Thyroid gland (tissue), 4 donors: ENCODE measurements at regions not wholly inside any gene's neighbourhood (a gene's known extent, or its start where the extent isn't known, plus 50 kb on each side); places are given as distances from the start of the nearest gene placed in this dataset.

Experiments used
- POLR2A ChIP-seq, 2 donors: fragments of 450-650 bp; IDR thresholded peaks; one replicate each; pipeline ENCODE4 v1.6.1; 2017; ENCODE audit warnings: antibody characterized with exemption in 2 of 2, mild to moderate bottlenecking in 2 of 2, moderate library complexity in 1 of 2
- TF ChIP-seq, protein P1 (sequence below), 6 experiments: fragments of 200-600 bp in 3 of 6; fragments of 450-650 bp in 3 of 6; sonication (generic) in 3 of 6; IDR thresholded peaks; one replicate each; pipeline ENCODE4 v1.5.1; 2016 to 2019; ENCODE audit warnings: antibody characterized with exemption in 6 of 6, mild to moderate bottlenecking in 2 of 6, inconsistent platforms in 1 of 6, moderate library complexity in 1 of 6

GRCh38 chr3:26099692-26100091, 309.8 kb downstream of the OXSM start:
- TF ChIP-seq, protein P1, sequence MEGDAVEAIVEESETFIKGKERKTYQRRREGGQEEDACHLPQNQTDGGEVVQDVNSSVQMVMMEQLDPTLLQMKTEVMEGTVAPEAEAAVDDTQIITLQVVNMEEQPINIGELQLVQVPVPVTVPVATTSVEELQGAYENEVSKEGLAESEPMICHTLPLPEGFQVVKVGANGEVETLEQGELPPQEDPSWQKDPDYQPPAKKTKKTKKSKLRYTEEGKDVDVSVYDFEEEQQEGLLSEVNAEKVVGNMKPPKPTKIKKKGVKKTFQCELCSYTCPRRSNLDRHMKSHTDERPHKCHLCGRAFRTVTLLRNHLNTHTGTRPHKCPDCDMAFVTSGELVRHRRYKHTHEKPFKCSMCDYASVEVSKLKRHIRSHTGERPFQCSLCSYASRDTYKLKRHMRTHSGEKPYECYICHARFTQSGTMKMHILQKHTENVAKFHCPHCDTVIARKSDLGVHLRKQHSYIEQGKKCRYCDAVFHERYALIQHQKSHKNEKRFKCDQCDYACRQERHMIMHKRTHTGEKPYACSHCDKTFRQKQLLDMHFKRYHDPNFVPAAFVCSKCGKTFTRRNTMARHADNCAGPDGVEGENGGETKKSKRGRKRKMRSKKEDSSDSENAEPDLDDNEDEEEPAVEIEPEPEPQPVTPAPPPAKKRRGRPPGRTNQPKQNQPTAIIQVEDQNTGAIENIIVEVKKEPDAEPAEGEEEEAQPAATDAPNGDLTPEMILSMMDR (IDR thresholded peaks at IDR 0.05): no peak
- no peak for TF ChIP-seq POLR2A (IDR thresholded peaks at IDR 0.05)
